ENCODE measurements at regions not wholly inside any gene's neighbourhood (a gene's known extent, or its start where the extent isn't known, plus 50 kb on each side); places are given as distances from the start of the nearest gene placed in this dataset.

GRCh38 chr14:45787167-45787566 lies 534.2 kb upstream of the MIS18BP1 start:
- TF ChIP-seq POLR2AphosphoS5 (IDR thresholded peaks at IDR 0.05; ENCODE audit: borderline replicate concordance, low read depth, low read length) = no peak
- TF ChIP-seq EZH2 (IDR thresholded peaks at IDR 0.05) = no peak
- no peak for TF ChIP-seq FOXP2 (optimal IDR thresholded peaks at IDR 0.05; ENCODE audit: control extremely low read depth, extremely low read length, insufficient read depth)
